T-helper 2 cell treated with Interferon-gamma antibody and Interleukin-4, amounts not matched to agents 5 μg/mL and 100 μg/mL, for 36 hours (primary cell): ENCODE measurements at regions not wholly inside any gene's neighbourhood (a gene's known extent, or its start where the extent isn't known, plus 50 kb on each side); places are given as distances from the start of the nearest gene placed in this dataset.

Source experiments
- DNase-seq: peaks from one replicate; pipeline ENCODE4 v3.0.0; 2021; ENCODE audit warnings: low spot score
- H3K27ac Mint-ChIP-seq: one replicate; pipeline ENCODE4 v1.8.0; 2021; ENCODE audit warnings: mild to moderate bottlenecking, mixed read lengths
- H3K27me3 Mint-ChIP-seq: one replicate; pipeline ENCODE4 v1.8.0; 2021; ENCODE audit warnings: low read depth, mixed read lengths
- H3K36me3 Mint-ChIP-seq: one replicate; pipeline ENCODE4 v1.8.0; 2021; ENCODE audit warnings: low read depth, mixed read lengths
- H3K4me1 Mint-ChIP-seq: one replicate; pipeline ENCODE4 v1.8.0; 2021; ENCODE audit warnings: low read depth, mixed read lengths
- H3K4me3 Mint-ChIP-seq: one replicate; pipeline ENCODE4 v1.8.0; 2022; ENCODE audit warnings: mild to moderate bottlenecking, moderate library complexity, mixed read lengths
- H3K9me3 Mint-ChIP-seq: one replicate; pipeline ENCODE4 v1.8.0; 2021; ENCODE audit warnings: mixed read lengths

- Mint-ChIP-seq H3K27ac (no peak overlapping the region), H3K9me3 (peaks cover 38% of the 10 kb centered on the region), H3K36me3 (no peaks in the 10 kb centered on the region), H3K27me3 (no peaks in the 10 kb centered on the region), H3K4me1 (no peaks in the 10 kb centered on the region), H3K4me3 (no peak overlapping the region)
- no peak for DNase-seq
These were observed 434.0 kb downstream of the NFIB start for GRCh38 chr9:13879981-13880380.

GRCh38 chr9:13879011-13879410 is 434.9 kb downstream of the NFIB start:
- Mint-ChIP-seq H3K9me3 (peaks cover 32% of the 10 kb centered on the region), H3K36me3 (no peaks in the 10 kb centered on the region), H3K4me1 (no peaks in the 10 kb centered on the region), H3K27me3 (no peaks in the 10 kb centered on the region), H3K4me3 (no peak overlapping the region), H3K27ac (no peak overlapping the region)
- DNase-seq = no peak

GRCh38 chr9:13878241-13878711 is 435.7 kb downstream of the NFIB start:
- Mint-ChIP-seq H3K9me3 (peaks cover 30% of the 10 kb centered on the region), H3K36me3 (no peaks in the 10 kb centered on the region), H3K27me3 (no peaks in the 10 kb centered on the region), H3K4me1 (no peaks in the 10 kb centered on the region), H3K4me3 (no peak overlapping the region), H3K27ac (no peak overlapping the region)
- DNase-seq = no peak

- Mint-ChIP-seq H3K4me1 (no peaks in the 10 kb centered on the region), H3K36me3 (no peaks in the 10 kb centered on the region), H3K4me3 (no peak overlapping the region), H3K9me3 (peaks cover 32% of the 10 kb centered on the region), H3K27me3 (no peaks in the 10 kb centered on the region), H3K27ac (no peak overlapping the region)
- no peak for DNase-seq
These were observed 437.2 kb downstream of the NFIB start for GRCh38 chr9:13876741-13877140.

GRCh38 chr9:13873203-13873602 is 440.7 kb downstream of the NFIB start:
- H3K4me1 Mint-ChIP-seq = no peaks in the 10 kb centered on the region
- no peak overlapping the region for H3K4me3 Mint-ChIP-seq
- no peaks in the 10 kb centered on the region for H3K36me3 Mint-ChIP-seq
- H3K9me3 Mint-ChIP-seq = peaks cover 38% of the 10 kb centered on the region
- DNase-seq = no peak
- no peaks in the 10 kb centered on the region for H3K27me3 Mint-ChIP-seq
- no peak overlapping the region for H3K27ac Mint-ChIP-seq

GRCh38 chr9:13868336-13868735 is 445.6 kb downstream of the NFIB start:
- Mint-ChIP-seq H3K27ac (no peak overlapping the region), H3K4me1 (no peaks in the 10 kb centered on the region)

GRCh38 chr9:13865869-13866268 is 448.1 kb downstream of the NFIB start:
- no peak for DNase-seq
- H3K4me1 Mint-ChIP-seq = no peaks in the 10 kb centered on the region
- no peaks in the 10 kb centered on the region for H3K27me3 Mint-ChIP-seq
- H3K36me3 Mint-ChIP-seq = no peaks in the 10 kb centered on the region
- no peak overlapping the region for H3K4me3 Mint-ChIP-seq
- H3K9me3 Mint-ChIP-seq = peaks cover under 1% of the 10 kb centered on the region
- H3K27ac Mint-ChIP-seq = no peak overlapping the region

More at GRCh38 chr9:13868336-13868735, 445.6 kb downstream of the NFIB start:
- no peaks in the 10 kb centered on the region for H3K27me3 Mint-ChIP-seq
- DNase-seq = no peak
- H3K36me3 Mint-ChIP-seq = no peaks in the 10 kb centered on the region
- peaks cover 14% of the 10 kb centered on the region for H3K9me3 Mint-ChIP-seq
- H3K4me3 Mint-ChIP-seq = no peak overlapping the region

GRCh38 chr9:13863112-13863511 is 450.8 kb downstream of the NFIB start:
- H3K27ac Mint-ChIP-seq = no peak overlapping the region
- no peaks in the 10 kb centered on the region for H3K36me3 Mint-ChIP-seq
- H3K9me3 Mint-ChIP-seq = peaks cover 4% of the 10 kb centered on the region
- H3K4me3 Mint-ChIP-seq = no peak overlapping the region
- no peak for DNase-seq
- no peaks in the 10 kb centered on the region for H3K4me1 Mint-ChIP-seq
- H3K27me3 Mint-ChIP-seq = no peaks in the 10 kb centered on the region

GRCh38 chr9:13862654-13863053 is 451.3 kb downstream of the NFIB start:
- Mint-ChIP-seq H3K9me3 (peaks cover 4% of the 10 kb centered on the region), H3K27me3 (no peaks in the 10 kb centered on the region), H3K4me1 (no peaks in the 10 kb centered on the region), H3K27ac (no peak overlapping the region), H3K36me3 (no peaks in the 10 kb centered on the region), H3K4me3 (no peak overlapping the region)
- DNase-seq = no peak

- no peak overlapping the region for H3K4me3 Mint-ChIP-seq
- no peaks in the 10 kb centered on the region for H3K36me3 Mint-ChIP-seq
- H3K27ac Mint-ChIP-seq = no peak overlapping the region
- no peak for DNase-seq
- H3K9me3 Mint-ChIP-seq = peaks cover 4% of the 10 kb centered on the region
- no peaks in the 10 kb centered on the region for H3K4me1 Mint-ChIP-seq
- H3K27me3 Mint-ChIP-seq = no peaks in the 10 kb centered on the region
These were observed 452.8 kb downstream of the NFIB start for GRCh38 chr9:13860946-13861640.

GRCh38 chr9:13860019-13860418 is 453.9 kb downstream of the NFIB start:
- Mint-ChIP-seq H3K36me3 (no peaks in the 10 kb centered on the region), H3K4me1 (no peaks in the 10 kb centered on the region), H3K27ac (no peak overlapping the region), H3K4me3 (no peak overlapping the region), H3K27me3 (no peaks in the 10 kb centered on the region), H3K9me3 (peaks cover 10% of the 10 kb centered on the region)
- DNase-seq = no peak

GRCh38 chr9:13857521-13857920 is 456.4 kb downstream of the NFIB start:
- Mint-ChIP-seq H3K36me3 (no peaks in the 10 kb centered on the region), H3K9me3 (peaks cover 11% of the 10 kb centered on the region), H3K4me1 (no peaks in the 10 kb centered on the region), H3K4me3 (no peak overlapping the region), H3K27ac (no peak overlapping the region), H3K27me3 (no peaks in the 10 kb centered on the region)
- no peak for DNase-seq

- no peak for DNase-seq
- no peak overlapping the region for H3K4me3 Mint-ChIP-seq
- H3K27ac Mint-ChIP-seq = no peak overlapping the region
- H3K9me3 Mint-ChIP-seq = peaks cover 16% of the 10 kb centered on the region
- H3K36me3 Mint-ChIP-seq = no peaks in the 10 kb centered on the region
- H3K27me3 Mint-ChIP-seq = no peaks in the 10 kb centered on the region
- no peaks in the 10 kb centered on the region for H3K4me1 Mint-ChIP-seq
These were observed 466.7 kb downstream of the NFIB start for GRCh38 chr9:13847270-13847669.

- no peaks in the 10 kb centered on the region for H3K27me3 Mint-ChIP-seq
- no peak for DNase-seq
- no peak overlapping the region for H3K27ac Mint-ChIP-seq
- H3K36me3 Mint-ChIP-seq = no peaks in the 10 kb centered on the region
- H3K9me3 Mint-ChIP-seq = peaks cover 15% of the 10 kb centered on the region
- H3K4me1 Mint-ChIP-seq = no peaks in the 10 kb centered on the region
- no peak overlapping the region for H3K4me3 Mint-ChIP-seq
These were observed 468.5 kb downstream of the NFIB start for GRCh38 chr9:13845460-13845859.
